ENCODE measurements at regions not wholly inside any gene's neighbourhood (a gene's known extent, or its start where the extent isn't known, plus 50 kb on each side); places are given as distances from the start of the nearest gene placed in this dataset.
A peak's percentile ranks its signal among the peaks of the same experiment; 100 is the strongest.

GRCh38 chr1:182288749-182289604 is 102.6 kb downstream of the GLUL start (continued):
- TF ChIP-seq ZNF232 (CRISPR knock-in tag; IDR thresholded peaks at IDR 0.05; ENCODE audit: borderline replicate concordance): no peak
- TF ChIP-seq HES4 (CRISPR knock-in tag; IDR thresholded peaks at IDR 0.05; ENCODE audit: borderline replicate concordance): no peak
- TF ChIP-seq ZSCAN31 (CRISPR knock-in tag; IDR thresholded peaks at IDR 0.05; ENCODE audit: low read depth): no peak
- TF ChIP-seq, protein P1, sequence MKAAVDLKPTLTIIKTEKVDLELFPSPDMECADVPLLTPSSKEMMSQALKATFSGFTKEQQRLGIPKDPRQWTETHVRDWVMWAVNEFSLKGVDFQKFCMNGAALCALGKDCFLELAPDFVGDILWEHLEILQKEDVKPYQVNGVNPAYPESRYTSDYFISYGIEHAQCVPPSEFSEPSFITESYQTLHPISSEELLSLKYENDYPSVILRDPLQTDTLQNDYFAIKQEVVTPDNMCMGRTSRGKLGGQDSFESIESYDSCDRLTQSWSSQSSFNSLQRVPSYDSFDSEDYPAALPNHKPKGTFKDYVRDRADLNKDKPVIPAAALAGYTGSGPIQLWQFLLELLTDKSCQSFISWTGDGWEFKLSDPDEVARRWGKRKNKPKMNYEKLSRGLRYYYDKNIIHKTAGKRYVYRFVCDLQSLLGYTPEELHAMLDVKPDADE (CRISPR knock-in tag; IDR thresholded peaks at IDR 0.05): no peak
- peak; percentile 92 for TF ChIP-seq KDM6A (CRISPR knock-in tag; IDR thresholded peaks at IDR 0.05; ENCODE audit: low read depth)
- TF ChIP-seq, protein P2, sequence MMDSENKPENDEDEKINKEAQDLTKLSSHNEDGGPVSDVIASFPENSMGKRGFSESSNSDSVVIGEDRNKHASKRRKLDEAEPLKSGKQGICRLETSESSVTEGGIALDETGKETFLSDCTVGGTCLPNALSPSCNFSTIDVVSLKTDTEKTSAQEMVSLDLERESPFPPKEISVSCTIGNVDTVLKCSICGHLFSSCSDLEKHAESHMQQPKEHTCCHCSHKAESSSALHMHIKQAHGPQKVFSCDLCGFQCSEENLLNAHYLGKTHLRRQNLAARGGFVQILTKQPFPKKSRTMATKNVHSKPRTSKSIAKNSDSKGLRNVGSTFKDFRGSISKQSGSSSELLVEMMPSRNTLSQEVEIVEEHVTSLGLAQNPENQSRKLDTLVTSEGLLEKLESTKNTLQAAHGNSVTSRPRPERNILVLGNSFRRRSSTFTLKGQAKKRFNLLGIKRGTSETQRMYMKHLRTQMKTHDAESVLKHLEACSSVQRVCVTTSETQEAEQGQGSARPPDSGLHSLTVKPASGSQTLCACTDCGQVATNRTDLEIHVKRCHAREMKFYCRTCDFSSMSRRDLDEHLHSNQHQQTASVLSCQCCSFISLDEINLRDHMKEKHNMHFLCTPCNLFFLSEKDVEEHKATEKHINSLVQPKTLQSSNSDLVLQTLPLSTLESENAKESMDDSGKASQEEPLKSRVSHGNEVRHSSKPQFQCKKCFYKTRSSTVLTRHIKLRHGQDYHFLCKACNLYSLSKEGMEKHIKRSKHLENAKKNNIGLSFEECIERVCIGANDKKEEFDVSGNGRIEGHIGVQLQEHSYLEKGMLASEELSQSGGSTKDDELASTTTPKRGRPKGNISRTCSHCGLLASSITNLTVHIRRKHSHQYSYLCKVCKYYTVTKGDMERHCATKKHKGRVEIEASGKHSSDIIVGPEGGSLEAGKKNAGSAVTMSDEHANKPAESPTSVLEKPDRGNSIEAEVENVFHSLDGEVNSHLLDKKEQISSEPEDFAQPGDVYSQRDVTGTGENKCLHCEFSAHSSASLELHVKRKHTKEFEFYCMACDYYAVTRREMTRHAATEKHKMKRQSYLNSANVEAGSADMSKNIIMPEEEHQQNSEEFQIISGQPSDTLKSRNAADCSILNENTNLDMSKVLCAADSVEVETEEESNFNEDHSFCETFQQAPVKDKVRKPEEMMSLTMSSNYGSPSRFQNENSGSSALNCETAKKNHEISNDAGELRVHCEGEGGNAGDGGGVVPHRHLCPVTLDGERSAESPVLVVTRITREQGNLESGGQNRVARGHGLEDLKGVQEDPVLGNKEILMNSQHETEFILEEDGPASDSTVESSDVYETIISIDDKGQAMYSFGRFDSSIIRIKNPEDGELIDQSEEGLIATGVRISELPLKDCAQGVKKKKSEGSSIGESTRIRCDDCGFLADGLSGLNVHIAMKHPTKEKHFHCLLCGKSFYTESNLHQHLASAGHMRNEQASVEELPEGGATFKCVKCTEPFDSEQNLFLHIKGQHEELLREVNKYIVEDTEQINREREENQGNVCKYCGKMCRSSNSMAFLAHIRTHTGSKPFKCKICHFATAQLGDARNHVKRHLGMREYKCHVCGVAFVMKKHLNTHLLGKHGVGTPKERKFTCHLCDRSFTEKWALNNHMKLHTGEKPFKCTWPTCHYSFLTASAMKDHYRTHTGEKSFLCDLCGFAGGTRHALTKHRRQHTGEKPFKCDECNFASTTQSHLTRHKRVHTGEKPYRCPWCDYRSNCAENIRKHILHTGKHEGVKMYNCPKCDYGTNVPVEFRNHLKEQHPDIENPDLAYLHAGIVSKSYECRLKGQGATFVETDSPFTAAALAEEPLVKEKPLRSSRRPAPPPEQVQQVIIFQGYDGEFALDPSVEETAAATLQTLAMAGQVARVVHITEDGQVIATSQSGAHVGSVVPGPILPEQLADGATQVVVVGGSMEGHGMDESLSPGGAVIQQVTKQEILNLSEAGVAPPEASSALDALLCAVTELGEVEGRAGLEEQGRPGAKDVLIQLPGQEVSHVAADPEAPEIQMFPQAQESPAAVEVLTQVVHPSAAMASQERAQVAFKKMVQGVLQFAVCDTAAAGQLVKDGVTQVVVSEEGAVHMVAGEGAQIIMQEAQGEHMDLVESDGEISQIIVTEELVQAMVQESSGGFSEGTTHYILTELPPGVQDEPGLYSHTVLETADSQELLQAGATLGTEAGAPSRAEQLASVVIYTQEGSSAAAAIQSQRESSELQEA (CRISPR knock-in tag; IDR thresholded peaks at IDR 0.05; ENCODE audit: not compliant biosample characterization): no peak
- no peak for TF ChIP-seq AGO1 (IDR thresholded peaks at IDR 0.05; ENCODE audit: low read depth, low read length, poor library complexity, severe bottlenecking)
- TF ChIP-seq ARID5B (CRISPR knock-in tag; IDR thresholded peaks at IDR 0.05): peak; percentile 90
- TF ChIP-seq, protein P3, sequence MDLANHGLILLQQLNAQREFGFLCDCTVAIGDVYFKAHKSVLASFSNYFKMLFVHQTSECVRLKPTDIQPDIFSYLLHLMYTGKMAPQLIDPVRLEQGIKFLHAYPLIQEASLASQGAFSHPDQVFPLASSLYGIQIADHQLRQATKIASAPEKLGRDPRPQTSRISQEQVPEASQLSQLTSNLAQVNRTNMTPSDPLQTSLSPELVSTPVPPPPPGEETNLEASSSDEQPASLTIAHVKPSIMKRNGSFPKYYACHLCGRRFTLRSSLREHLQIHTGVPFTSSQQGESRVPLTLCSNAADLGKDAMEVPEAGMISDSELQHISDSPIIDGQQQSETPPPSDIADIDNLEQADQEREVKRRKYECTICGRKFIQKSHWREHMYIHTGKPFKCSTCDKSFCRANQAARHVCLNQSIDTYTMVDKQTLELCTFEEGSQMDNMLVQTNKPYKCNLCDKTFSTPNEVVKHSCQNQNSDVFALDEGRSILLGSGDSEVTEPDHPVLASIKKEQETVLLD (CRISPR knock-in tag; IDR thresholded peaks at IDR 0.05; ENCODE audit: low read depth): no peak
- TF ChIP-seq, protein P4, sequence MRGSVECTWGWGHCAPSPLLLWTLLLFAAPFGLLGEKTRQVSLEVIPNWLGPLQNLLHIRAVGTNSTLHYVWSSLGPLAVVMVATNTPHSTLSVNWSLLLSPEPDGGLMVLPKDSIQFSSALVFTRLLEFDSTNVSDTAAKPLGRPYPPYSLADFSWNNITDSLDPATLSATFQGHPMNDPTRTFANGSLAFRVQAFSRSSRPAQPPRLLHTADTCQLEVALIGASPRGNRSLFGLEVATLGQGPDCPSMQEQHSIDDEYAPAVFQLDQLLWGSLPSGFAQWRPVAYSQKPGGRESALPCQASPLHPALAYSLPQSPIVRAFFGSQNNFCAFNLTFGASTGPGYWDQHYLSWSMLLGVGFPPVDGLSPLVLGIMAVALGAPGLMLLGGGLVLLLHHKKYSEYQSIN (CRISPR knock-in tag; IDR thresholded peaks at IDR 0.05; ENCODE audit: borderline replicate concordance): no peak
- no peak for TF ChIP-seq SP1 (IDR thresholded peaks at IDR 0.05)
- TF ChIP-seq SP1 (CRISPR knock-in tag; IDR thresholded peaks at IDR 0.05): no peak
